ENCODE measurements at regions not wholly inside any gene's neighbourhood (a gene's known extent, or its start where the extent isn't known, plus 50 kb on each side); places are given as distances from the start of the nearest gene placed in this dataset.

DNA sequence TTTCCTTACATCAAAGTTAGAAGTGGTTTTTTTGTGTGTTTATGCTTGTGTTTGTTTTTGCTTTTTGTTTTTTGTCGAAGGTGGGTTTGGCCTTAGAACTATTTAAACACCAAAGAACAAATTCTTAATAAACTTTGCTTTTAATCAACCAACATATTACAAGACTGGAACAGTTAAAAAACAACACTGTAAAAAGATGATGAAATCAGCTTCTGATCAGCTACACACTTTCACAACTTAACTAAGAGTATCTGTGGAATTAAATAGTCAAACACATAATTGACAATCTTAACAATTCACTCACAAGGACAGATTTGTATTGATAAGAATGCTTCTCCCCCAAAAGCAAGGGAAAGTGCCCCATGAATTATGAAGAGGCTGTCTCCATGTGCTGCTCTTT, 58.8 kb downstream of the MRPL32 start:
- no peak overlapping the region for H3K4me3 ChIP-seq
- DNase-seq (ENCODE audit: low spot score) (no peak), ATAC-seq (no peak)
- H3K4me3 Mint-ChIP-seq: no peak overlapping the region
- H3K36me3 ChIP-seq (ENCODE audit: insufficient read depth): no peaks in the 10 kb centered on the region
- no peaks in the 10 kb centered on the region for H3K27me3 ChIP-seq (ENCODE audit: insufficient read depth)
- TF ChIP-seq STAT1 (IDR thresholded peaks at IDR 0.05; ENCODE audit: unreplicated experiment) (no peak), ZNF114 (CRISPR knock-in tag; IDR thresholded peaks at IDR 0.05) (no peak), POLR2AphosphoS5 (IDR thresholded peaks at IDR 0.05; ENCODE audit: low read depth) (no peak), ZNF331 (CRISPR knock-in tag; IDR thresholded peaks at IDR 0.05; ENCODE audit: low read depth) (no peak), EZH2 (IDR thresholded peaks at IDR 0.05; ENCODE audit: low read depth, unreplicated experiment) (no peak), EZH2phosphoT487 (IDR thresholded peaks at IDR 0.05; ENCODE audit: unreplicated experiment) (no peak)
- TF ChIP-seq, protein P1, sequence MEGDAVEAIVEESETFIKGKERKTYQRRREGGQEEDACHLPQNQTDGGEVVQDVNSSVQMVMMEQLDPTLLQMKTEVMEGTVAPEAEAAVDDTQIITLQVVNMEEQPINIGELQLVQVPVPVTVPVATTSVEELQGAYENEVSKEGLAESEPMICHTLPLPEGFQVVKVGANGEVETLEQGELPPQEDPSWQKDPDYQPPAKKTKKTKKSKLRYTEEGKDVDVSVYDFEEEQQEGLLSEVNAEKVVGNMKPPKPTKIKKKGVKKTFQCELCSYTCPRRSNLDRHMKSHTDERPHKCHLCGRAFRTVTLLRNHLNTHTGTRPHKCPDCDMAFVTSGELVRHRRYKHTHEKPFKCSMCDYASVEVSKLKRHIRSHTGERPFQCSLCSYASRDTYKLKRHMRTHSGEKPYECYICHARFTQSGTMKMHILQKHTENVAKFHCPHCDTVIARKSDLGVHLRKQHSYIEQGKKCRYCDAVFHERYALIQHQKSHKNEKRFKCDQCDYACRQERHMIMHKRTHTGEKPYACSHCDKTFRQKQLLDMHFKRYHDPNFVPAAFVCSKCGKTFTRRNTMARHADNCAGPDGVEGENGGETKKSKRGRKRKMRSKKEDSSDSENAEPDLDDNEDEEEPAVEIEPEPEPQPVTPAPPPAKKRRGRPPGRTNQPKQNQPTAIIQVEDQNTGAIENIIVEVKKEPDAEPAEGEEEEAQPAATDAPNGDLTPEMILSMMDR (conservative IDR thresholded peaks at IDR 0.05; ENCODE audit: low read depth in 2 of 2): no peak
- H3K9me3 Mint-ChIP-seq: no peaks in the 10 kb centered on the region
- no peak overlapping the region for H3K4me2 ChIP-seq
- peaks cover 24% of the 10 kb centered on the region for H3K4me1 Mint-ChIP-seq
- H3K36me3 Mint-ChIP-seq (ENCODE audit: low read depth): no peaks in the 10 kb centered on the region
- H3K9me2 ChIP-seq (ENCODE audit: insufficient read depth): peaks cover 2% of the 10 kb centered on the region; the same call in 1 of the 2 replicates
- H3K27me3 Mint-ChIP-seq (ENCODE audit: insufficient read depth, low read depth, poor library complexity): peaks cover 2% of the 10 kb centered on the region
- no peaks in the 10 kb centered on the region for H4K20me1 ChIP-seq (replicated peaks; ENCODE audit: insufficient read depth)
- no peak overlapping the region for H3K27ac ChIP-seq (ENCODE audit: low read depth)
- H3K79me2 ChIP-seq (replicated peaks; ENCODE audit: insufficient read depth): no peaks in the 10 kb centered on the region
- peaks cover 6% of the 10 kb centered on the region; the same call in 1 of the 2 replicates for H3K4me1 ChIP-seq (ENCODE audit: insufficient read depth)
- H3K27ac Mint-ChIP-seq: no peak overlapping the region
- H3F3A ChIP-seq (replicated peaks; ENCODE audit: low read depth): no peaks in the 10 kb centered on the region
- no peak overlapping the region for H2AFZ ChIP-seq

DNA sequence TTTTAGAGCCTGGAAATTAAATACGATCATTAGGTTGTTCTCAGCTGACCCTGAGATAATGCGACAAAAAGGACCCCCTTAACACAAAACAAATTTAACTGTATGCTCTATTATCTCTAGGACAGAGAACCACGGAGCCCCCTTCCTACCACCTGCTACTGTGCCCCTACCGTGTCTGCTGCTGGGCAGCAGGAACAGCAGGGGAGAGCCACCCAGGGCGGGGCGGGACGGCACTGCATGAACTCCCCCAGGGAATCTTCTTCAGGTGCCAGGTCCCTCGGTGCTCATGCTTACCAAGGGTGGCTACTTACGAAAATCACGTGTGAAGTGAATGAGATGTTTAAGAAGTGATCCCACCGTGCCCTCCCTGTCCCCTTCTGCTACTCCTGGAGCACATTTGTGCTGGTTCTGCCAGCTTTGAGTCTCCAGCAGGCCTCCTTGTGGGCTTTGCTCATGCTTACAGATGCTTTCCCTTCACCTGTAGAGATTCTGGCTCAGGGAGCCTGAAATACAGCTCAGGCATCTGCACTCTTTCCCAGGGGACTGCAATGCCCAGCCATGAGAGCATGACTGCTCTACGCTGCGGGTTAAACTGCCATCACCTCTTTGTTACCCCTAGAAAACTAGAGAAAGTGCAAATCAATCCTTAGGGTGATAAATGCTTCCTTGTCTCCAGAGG, 59.9 kb downstream of the MRPL32 start:
- Mint-ChIP-seq H3K4me3 (no peak overlapping the region), H3K36me3 (ENCODE audit: low read depth) (no peaks in the 10 kb centered on the region), H3K27me3 (ENCODE audit: insufficient read depth, low read depth, poor library complexity) (peaks cover 2% of the 10 kb centered on the region), H3K4me1 (peaks cover 24% of the 10 kb centered on the region), H3K27ac (no peak overlapping the region), H3K9me3 (no peaks in the 10 kb centered on the region)
- peak; percentile 87 for ATAC-seq
- peak; percentile 46 for DNase-seq (ENCODE audit: low spot score)
- H4K20me1 ChIP-seq (replicated peaks; ENCODE audit: insufficient read depth): no peaks in the 10 kb centered on the region
- no peak overlapping the region for H3K27ac ChIP-seq (ENCODE audit: low read depth)
- no peaks in the 10 kb centered on the region for H3F3A ChIP-seq (replicated peaks; ENCODE audit: low read depth)
- no peaks in the 10 kb centered on the region for H3K36me3 ChIP-seq (ENCODE audit: insufficient read depth)
- no peaks in the 10 kb centered on the region for H3K79me2 ChIP-seq (replicated peaks; ENCODE audit: insufficient read depth)
- no peak overlapping the region for H3K4me2 ChIP-seq
- H3K27me3 ChIP-seq (ENCODE audit: insufficient read depth): no peaks in the 10 kb centered on the region
- H3K4me3 ChIP-seq: no peak overlapping the region
- H2AFZ ChIP-seq: peak overlapping the region; percentile 1; the same call in 1 of the 2 replicates
- H3K4me1 ChIP-seq (ENCODE audit: insufficient read depth): peaks cover 6% of the 10 kb centered on the region; the same call in 1 of the 2 replicates
- H3K9me2 ChIP-seq (ENCODE audit: insufficient read depth): no peaks in the 10 kb centered on the region
- no peak for TF ChIP-seq JUNB (IDR thresholded peaks at IDR 0.05; ENCODE audit: unreplicated experiment)
- TF ChIP-seq STAT1 (IDR thresholded peaks at IDR 0.05; ENCODE audit: unreplicated experiment): no peak
- TF ChIP-seq, protein P2, sequence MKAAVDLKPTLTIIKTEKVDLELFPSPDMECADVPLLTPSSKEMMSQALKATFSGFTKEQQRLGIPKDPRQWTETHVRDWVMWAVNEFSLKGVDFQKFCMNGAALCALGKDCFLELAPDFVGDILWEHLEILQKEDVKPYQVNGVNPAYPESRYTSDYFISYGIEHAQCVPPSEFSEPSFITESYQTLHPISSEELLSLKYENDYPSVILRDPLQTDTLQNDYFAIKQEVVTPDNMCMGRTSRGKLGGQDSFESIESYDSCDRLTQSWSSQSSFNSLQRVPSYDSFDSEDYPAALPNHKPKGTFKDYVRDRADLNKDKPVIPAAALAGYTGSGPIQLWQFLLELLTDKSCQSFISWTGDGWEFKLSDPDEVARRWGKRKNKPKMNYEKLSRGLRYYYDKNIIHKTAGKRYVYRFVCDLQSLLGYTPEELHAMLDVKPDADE (IDR thresholded peaks at IDR 0.05): no peak
- TF ChIP-seq, protein P3, sequence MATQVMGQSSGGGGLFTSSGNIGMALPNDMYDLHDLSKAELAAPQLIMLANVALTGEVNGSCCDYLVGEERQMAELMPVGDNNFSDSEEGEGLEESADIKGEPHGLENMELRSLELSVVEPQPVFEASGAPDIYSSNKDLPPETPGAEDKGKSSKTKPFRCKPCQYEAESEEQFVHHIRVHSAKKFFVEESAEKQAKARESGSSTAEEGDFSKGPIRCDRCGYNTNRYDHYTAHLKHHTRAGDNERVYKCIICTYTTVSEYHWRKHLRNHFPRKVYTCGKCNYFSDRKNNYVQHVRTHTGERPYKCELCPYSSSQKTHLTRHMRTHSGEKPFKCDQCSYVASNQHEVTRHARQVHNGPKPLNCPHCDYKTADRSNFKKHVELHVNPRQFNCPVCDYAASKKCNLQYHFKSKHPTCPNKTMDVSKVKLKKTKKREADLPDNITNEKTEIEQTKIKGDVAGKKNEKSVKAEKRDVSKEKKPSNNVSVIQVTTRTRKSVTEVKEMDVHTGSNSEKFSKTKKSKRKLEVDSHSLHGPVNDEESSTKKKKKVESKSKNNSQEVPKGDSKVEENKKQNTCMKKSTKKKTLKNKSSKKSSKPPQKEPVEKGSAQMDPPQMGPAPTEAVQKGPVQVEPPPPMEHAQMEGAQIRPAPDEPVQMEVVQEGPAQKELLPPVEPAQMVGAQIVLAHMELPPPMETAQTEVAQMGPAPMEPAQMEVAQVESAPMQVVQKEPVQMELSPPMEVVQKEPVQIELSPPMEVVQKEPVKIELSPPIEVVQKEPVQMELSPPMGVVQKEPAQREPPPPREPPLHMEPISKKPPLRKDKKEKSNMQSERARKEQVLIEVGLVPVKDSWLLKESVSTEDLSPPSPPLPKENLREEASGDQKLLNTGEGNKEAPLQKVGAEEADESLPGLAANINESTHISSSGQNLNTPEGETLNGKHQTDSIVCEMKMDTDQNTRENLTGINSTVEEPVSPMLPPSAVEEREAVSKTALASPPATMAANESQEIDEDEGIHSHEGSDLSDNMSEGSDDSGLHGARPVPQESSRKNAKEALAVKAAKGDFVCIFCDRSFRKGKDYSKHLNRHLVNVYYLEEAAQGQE (IDR thresholded peaks at IDR 0.05; ENCODE audit: unreplicated experiment): no peak
- TF ChIP-seq, protein P1 (conservative IDR thresholded peaks at IDR 0.05; ENCODE audit: low read depth in 2 of 2): 0 out of 4 replicates have a peak, but pooled peaks of 1 of the 2 experiments have one; percentile 12
